ENCODE measurements at regions not wholly inside any gene's neighbourhood (a gene's known extent, or its start where the extent isn't known, plus 50 kb on each side); places are given as distances from the start of the nearest gene placed in this dataset.

GRCh38 chr3:148319161-148319915, 378.4 kb upstream of the AGTR1 start:
- H3K4me1 ChIP-seq = no peaks in the 10 kb centered on the region
- 62 to 73% methylated on average over 7 of the region's 7 CpGs for WGBS, 2 donors
- no peak for DNase-seq
- intact Hi-C loops (cut with DNase I; ENCODE audit: low total_unique reads) = no loop called here
- no peaks in the 10 kb centered on the region for H3K36me3 ChIP-seq (ENCODE audit: low read depth, missing control alignments)
- H3K9me3 ChIP-seq = no peaks in the 10 kb centered on the region
- no peak for TF ChIP-seq CTCF (IDR thresholded peaks at IDR 0.05)
- no peak for TF ChIP-seq POLR2A (IDR thresholded peaks at IDR 0.05)
- H3K4me3 ChIP-seq = no peak overlapping the region
- H3K27me3 ChIP-seq = no peaks in the 10 kb centered on the region
- H3K27ac ChIP-seq = no peak overlapping the region

- WGBS, 2 donors = 57 to 79% methylated on average over 2 of the region's 2 CpGs
- no peaks in the 10 kb centered on the region for H3K36me3 ChIP-seq (ENCODE audit: low read depth, missing control alignments)
- TF ChIP-seq POLR2A (IDR thresholded peaks at IDR 0.05) (no peak), CTCF (IDR thresholded peaks at IDR 0.05) (no peak)
- no peak overlapping the region for H3K27ac ChIP-seq
- intact Hi-C loops (cut with DNase I; ENCODE audit: low total_unique reads) = no loop called here
- DNase-seq = no peak
- no peak overlapping the region for H3K4me3 ChIP-seq
- no peaks in the 10 kb centered on the region for H3K27me3 ChIP-seq
- no peaks in the 10 kb centered on the region for H3K4me1 ChIP-seq
- no peaks in the 10 kb centered on the region for H3K9me3 ChIP-seq
These were observed 377.7 kb upstream of the AGTR1 start for GRCh38 chr3:148319960-148320359.

GRCh38 chr3:148329481-148330235, 368.0 kb upstream of the AGTR1 start:
- Histone ChIP-seq H3K4me3 (no peak overlapping the region), H3K27me3 (no peaks in the 10 kb centered on the region), H3K9me3 (no peaks in the 10 kb centered on the region), H3K27ac (no peak overlapping the region), H3K36me3 (ENCODE audit: low read depth, missing control alignments) (no peaks in the 10 kb centered on the region), H3K4me1 (no peaks in the 10 kb centered on the region)
- intact Hi-C loops (cut with DNase I; ENCODE audit: low total_unique reads) = no loop called here
- no peak for TF ChIP-seq POLR2A (IDR thresholded peaks at IDR 0.05)
- TF ChIP-seq CTCF (IDR thresholded peaks at IDR 0.05) = no peak
- 94 to 95% methylated on average over 4 of the region's 4 CpGs for WGBS, 2 donors
- no peak for DNase-seq

- Histone ChIP-seq H3K27me3 (no peaks in the 10 kb centered on the region), H3K27ac (no peak overlapping the region), H3K9me3 (no peaks in the 10 kb centered on the region), H3K36me3 (ENCODE audit: low read depth, missing control alignments) (no peaks in the 10 kb centered on the region), H3K4me1 (no peaks in the 10 kb centered on the region), H3K4me3 (no peak overlapping the region)
- TF ChIP-seq CTCF (IDR thresholded peaks at IDR 0.05) (no peak), POLR2A (IDR thresholded peaks at IDR 0.05) (no peak)
- 79 to 82% methylated on average over 4 of the region's 4 CpGs for WGBS, 2 donors
- DNase-seq = no peak
- intact Hi-C loops (cut with DNase I; ENCODE audit: low total_unique reads) = no loop called here
These were observed 367.2 kb upstream of the AGTR1 start for GRCh38 chr3:148330542-148330941.
